Skeletal muscle satellite cell (primary cell): ENCODE measurements at regions not wholly inside any gene's neighbourhood (a gene's known extent, or its start where the extent isn't known, plus 50 kb on each side); places are given as distances from the start of the nearest gene placed in this dataset.

Experiments used
- H3K27me3 ChIP-seq: 2 replicates; pipeline ENCODE4 v1.7.0; 2013; ENCODE audit warnings: low read length; ENCODE audit not compliant: control insufficient read depth, insufficient read depth
- H3K36me3 ChIP-seq: 2 replicates; pipeline ENCODE4 v1.7.0; 2013; ENCODE audit warnings: mild to moderate bottlenecking, control low read depth, low read length; ENCODE audit not compliant: insufficient read depth
- H3K4me1 ChIP-seq: 2 replicates; pipeline ENCODE4 v1.7.0; 2013; ENCODE audit warnings: low read length; ENCODE audit not compliant: control insufficient read depth, insufficient read depth
- H3K4me2 ChIP-seq: 2 replicates; pipeline ENCODE4 v1.7.0; 2013; ENCODE audit warnings: mild to moderate bottlenecking, low read length
- H3K4me3 ChIP-seq: 2 replicates; pipeline ENCODE4 v1.7.0; 2013; ENCODE audit warnings: low read length
- H3K9ac ChIP-seq: 2 replicates; pipeline ENCODE4 v1.7.0; 2013; ENCODE audit warnings: mild to moderate bottlenecking, low read depth, low read length, moderate library complexity
- H3K9me3 ChIP-seq: replicated peaks from 2 replicates; pipeline ENCODE4 v1.7.0; 2013; ENCODE audit warnings: mild to moderate bottlenecking, control low read depth, low read length

DNA sequence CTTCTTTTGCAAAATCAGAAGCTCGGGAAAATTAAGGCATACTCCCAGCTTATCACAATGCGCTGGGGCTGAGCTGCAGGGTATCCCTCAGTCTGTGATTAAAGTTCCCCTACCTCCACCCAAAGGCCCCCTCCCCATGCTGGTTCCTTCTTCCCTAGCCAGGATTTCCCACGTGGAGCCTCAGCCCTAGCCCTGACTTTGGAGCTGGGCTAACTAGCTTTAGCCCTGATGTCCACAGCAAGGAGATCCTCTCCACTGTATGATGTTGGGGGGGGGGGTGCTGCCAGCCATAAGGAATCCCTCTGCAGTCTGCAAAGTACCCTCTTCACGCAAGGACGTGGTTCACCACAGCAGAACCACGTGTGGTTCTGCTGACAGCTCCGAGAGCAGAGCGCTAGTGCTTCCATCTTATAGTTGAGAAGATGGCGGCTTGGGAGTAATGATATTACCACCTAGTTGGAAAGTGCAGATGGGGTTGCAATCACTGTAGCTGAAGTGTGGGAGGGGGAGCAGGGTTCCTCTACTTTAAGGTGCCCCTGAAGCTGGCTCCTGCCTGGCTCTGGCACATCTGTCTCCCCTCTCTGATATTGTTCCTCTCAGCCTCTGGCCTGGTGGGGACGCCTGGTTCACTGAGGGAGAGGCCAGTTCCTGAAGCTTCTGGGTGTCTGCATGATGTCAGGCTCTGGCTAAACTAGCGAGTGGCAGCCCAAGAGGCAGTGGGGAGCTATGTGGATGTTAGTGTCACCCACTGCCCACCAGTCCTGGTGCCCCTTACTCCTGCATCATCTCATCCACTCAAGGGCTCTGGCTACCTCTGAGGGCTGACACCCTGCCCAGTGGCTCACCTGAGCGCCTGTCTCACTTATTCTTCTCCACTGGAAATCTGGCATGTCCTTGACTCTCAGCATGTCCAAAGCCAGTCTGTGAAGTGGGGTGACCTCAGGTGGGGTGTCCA lies 270.7 kb downstream of the RPS24 start:
- no peaks in the 10 kb centered on the region for H3K9me3 ChIP-seq
- H3K4me3 ChIP-seq: no peak overlapping the region
- H3K27me3 ChIP-seq: peaks cover 31% of the 10 kb centered on the region
- no peaks in the 10 kb centered on the region for H3K36me3 ChIP-seq
- H3K4me2 ChIP-seq: no peak overlapping the region
- H3K4me1 ChIP-seq: peaks cover 17% of the 10 kb centered on the region
- H3K9ac ChIP-seq: no peak overlapping the region

DNA sequence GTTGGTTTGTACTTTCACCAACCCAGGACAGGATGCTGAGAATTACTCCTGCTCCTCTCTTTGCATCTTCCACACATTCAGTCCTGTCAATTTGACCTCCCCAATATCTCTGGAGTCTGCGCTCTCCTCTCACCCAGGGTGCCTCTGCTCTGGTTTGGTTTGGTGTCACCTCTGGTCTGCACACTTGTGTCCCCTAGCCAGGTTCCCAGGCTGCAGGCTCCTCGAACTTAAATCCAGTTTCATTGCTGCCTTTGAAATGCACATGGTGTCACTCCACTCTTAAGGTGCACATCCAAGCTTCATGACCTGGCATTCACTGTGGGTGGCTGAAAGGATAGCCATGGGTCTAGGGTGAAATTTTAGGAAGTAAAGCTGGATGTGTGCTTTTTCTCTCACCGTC lies 271.6 kb downstream of the RPS24 start:
- Histone ChIP-seq H3K9me3 (no peaks in the 10 kb centered on the region), H3K9ac (no peak overlapping the region), H3K4me1 (peaks cover 17% of the 10 kb centered on the region), H3K27me3 (peaks cover 35% of the 10 kb centered on the region), H3K4me2 (no peak overlapping the region), H3K4me3 (no peak overlapping the region), H3K36me3 (no peaks in the 10 kb centered on the region)

DNA sequence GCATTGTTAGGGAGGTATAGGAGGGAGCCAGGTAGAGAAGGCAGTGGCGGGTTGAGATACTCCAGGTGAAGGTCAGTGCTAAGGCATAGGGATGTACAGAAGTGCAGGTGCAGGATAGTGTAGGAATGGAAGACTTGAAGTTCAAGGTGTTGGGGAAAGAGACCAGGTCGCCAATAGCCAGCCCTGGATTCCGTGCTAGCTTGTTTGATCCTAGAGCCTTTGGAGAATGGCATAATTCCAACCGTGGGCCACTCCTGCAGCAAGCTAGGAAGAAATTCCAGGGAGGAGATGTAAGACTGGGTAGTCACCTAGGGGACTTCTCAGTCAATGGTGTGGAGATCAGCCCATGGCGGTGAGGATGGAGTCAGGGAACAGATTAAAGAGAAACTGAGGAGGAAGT lies 272.7 kb downstream of the RPS24 start:
- Histone ChIP-seq H3K36me3 (no peaks in the 10 kb centered on the region), H3K4me1 (peaks cover 17% of the 10 kb centered on the region), H3K4me2 (no peak overlapping the region), H3K9me3 (no peaks in the 10 kb centered on the region), H3K9ac (no peak overlapping the region), H3K27me3 (peaks cover 35% of the 10 kb centered on the region), H3K4me3 (no peak overlapping the region)

DNA sequence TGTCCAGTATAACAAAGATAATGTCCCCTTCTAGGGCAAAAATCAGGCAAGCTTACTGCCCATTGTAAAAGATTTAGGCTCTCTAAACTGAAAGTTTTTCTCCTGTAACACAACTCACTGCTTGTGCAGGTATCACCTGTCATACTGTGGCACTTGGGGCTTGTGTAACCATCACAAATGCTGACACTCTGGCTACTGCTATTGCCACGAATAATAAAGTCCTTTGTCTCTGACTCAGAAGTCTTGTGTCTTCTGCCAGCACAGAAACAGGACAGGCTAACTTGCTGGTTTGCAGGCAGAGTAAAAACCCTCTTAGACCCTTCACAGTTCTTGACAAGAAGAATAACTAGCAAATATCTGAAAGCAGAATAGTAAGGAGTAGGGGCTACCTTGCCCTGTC lies 273.9 kb downstream of the RPS24 start:
- Histone ChIP-seq H3K4me2 (no peak overlapping the region), H3K4me3 (no peak overlapping the region), H3K36me3 (no peaks in the 10 kb centered on the region)

DNA sequence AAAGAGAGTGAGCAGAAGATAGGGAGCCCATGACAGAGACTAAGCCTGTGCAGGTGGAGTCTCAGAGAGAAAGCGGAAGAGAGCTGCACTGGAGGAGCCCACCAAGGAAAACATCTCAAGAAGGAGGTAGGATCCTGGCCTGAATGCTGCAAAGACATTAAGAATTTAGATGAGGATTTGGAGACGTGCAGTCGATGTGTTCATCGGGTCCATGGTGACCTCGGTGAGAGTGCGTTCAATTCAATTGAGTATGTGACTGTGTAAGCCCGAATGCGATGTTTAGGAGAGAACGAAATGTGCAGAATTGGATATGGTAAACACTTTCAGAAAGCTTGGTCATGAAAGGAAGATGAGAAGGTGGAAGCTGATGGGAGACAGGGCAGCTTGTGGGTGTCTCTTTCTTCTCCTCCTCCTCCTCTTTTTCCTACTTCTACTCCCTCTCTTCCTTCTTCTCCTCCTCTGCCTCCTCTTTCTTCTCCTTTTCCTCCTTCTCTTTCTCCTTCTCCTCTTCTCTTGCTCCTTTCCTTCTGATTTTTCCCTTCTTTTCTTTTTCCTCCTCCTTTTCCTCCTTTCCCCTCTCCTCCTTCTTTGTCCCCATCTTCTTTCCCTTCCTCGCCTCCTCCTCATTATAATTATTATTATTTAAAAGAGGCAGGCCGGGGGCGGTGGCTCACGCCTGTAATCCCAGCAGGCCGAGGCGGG lies 276.0 kb downstream of the RPS24 start:
- no peak overlapping the region for H3K9ac ChIP-seq
- no peak overlapping the region for H3K4me2 ChIP-seq
- H3K4me1 ChIP-seq: no peaks in the 10 kb centered on the region
- no peaks in the 10 kb centered on the region for H3K9me3 ChIP-seq
- no peaks in the 10 kb centered on the region for H3K36me3 ChIP-seq
- H3K4me3 ChIP-seq: no peak overlapping the region
- H3K27me3 ChIP-seq: peaks cover 35% of the 10 kb centered on the region

More for the DNA sequence above, 273.9 kb downstream of the RPS24 start:
- H3K27me3 ChIP-seq: peaks cover 35% of the 10 kb centered on the region
- H3K9ac ChIP-seq: no peak overlapping the region
- H3K4me1 ChIP-seq: peaks cover 9% of the 10 kb centered on the region
- H3K9me3 ChIP-seq: no peaks in the 10 kb centered on the region

DNA sequence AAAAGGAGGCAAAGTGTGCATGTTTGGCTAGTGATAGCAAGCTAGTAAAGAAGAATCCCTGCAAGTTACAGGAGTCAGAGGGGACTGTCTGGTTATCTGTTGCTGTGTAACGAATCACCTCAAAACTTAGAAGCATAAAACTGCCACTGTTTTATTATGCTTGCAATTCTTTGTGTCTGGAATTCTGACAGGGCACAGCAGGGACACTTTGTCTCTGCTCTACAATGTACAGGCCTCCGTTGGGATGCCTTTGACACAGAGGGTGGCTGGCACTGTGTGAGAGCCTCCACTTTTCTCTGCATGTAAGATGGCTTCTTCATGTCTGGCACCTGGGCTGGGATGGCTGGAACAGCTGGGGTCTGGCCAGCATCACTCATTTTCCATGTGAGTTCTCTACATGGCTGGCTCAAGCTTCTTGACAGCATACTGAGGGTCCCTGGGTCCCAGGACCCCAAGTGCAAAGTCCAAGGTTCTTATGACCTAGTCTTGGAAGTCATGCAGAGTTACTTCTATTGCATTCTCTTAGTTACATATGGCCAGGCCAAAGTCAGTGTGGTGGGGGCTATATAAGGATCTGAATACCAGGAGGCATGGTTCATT lies 276.9 kb downstream of the RPS24 start:
- Histone ChIP-seq H3K9ac (no peak overlapping the region), H3K27me3 (peaks cover 26% of the 10 kb centered on the region), H3K4me3 (no peak overlapping the region), H3K9me3 (no peaks in the 10 kb centered on the region), H3K36me3 (no peaks in the 10 kb centered on the region), H3K4me1 (no peaks in the 10 kb centered on the region), H3K4me2 (no peak overlapping the region)

DNA sequence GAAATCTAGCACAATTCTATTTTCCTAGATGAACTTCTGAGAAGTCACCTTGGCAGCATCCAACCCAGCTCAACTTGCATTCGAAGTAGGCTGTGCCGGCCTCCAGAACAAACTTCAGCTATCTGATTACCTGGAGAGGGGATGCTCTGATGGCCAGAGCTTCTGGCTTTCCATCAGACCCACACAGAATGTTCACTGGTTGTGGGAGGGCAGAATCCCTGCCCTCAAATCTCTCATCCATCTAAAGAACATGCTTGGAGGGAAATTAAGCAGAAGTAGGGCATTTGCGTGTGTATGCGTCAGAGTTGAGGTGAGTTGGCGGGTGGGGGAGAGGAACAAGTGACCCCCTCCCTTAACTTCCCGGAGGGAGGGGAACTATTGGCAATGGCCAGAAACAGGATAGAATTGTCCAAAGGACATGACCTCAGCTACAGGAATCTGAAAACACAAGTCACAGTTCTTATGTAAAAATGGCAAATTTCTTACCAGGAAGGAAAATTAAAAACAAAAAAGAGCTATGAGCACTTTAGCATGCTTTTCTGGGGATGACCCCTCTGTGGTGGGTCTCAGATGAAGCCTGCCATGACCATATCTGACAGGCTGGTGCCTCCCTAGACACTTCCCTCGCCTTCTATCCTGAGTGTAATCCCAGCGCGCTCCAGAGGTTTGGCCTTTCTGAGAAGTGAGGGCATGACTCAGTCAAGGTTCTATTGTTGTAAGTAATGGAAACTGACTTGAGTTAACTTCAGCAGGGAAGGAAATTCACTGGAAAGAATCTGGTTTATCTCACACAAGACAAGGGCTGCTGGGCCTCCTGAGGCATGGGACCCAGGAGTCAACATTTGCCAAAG lies 278.8 kb downstream of the RPS24 start:
- Histone ChIP-seq H3K4me2 (no peak overlapping the region), H3K4me1 (peaks cover 9% of the 10 kb centered on the region), H3K36me3 (no peaks in the 10 kb centered on the region), H3K9me3 (no peaks in the 10 kb centered on the region), H3K4me3 (no peak overlapping the region), H3K9ac (no peak overlapping the region), H3K27me3 (peaks cover 14% of the 10 kb centered on the region)

DNA sequence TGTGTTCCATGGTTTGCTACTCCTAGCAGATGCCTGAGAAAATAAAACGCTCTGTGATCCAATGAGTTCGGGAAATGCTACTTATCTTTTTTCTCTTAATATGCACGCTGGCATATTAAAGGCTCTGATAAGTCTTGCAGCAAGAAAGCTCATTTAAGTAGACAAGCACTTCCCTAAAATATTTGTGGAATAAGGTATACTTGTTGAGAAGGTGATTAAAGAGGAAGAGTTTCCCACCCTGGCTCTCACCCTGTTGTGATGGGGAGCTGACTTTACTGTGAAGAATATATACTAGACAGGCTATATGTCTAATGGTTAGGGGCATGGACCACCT lies 279.4 kb downstream of the RPS24 start:
- H3K9me3 ChIP-seq: no peaks in the 10 kb centered on the region
- H3K4me1 ChIP-seq: peaks cover 9% of the 10 kb centered on the region
- H3K9ac ChIP-seq: no peak overlapping the region
- peaks cover 14% of the 10 kb centered on the region for H3K27me3 ChIP-seq
- no peak overlapping the region for H3K4me3 ChIP-seq
- no peaks in the 10 kb centered on the region for H3K36me3 ChIP-seq
- no peak overlapping the region for H3K4me2 ChIP-seq

DNA sequence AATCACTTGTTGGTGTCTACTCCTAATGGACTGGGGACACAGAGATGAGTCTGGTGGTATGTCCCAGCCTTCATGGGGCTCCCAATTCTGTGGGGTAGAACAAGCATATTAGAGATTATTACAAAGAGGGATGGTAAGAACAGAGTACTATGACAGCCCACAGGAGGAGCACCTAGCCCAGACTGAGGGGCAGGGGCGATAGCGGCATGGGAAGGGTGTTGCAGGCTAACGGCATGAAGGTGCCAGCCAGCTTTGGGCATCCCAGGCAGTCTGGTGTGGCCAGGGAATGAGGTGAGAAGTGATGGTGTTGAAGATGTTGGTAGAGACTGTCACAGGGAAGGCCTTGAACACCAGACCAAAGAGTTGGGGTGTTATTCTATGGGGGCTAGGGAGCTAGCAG lies 280.0 kb downstream of the RPS24 start:
- H3K27me3 ChIP-seq: peaks cover 14% of the 10 kb centered on the region
- H3K4me3 ChIP-seq: no peak overlapping the region

DNA sequence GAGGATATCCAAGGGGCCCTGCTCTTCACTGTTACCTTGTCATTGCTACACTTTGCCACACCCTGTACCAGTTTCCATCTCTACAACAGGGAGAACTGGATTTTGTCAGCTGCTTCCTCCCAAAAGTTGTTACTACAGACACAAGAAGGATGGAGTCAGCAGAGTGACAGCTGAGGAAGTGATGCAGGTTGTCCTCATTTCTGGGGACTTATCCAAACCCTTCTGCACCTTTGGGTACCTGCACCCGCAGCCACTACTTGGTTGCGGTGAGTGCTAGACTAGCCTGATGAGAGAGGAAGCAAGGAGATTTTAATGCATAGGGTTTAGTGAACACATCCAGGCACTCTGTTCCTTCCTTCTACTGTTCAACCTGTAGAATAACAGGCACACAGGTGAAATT lies 281.0 kb downstream of the RPS24 start:
- no peak overlapping the region for H3K9ac ChIP-seq
- H3K27me3 ChIP-seq: peaks cover 5% of the 10 kb centered on the region
- no peak overlapping the region for H3K4me2 ChIP-seq
- H3K4me1 ChIP-seq: peaks cover 9% of the 10 kb centered on the region
- no peak overlapping the region for H3K4me3 ChIP-seq
- H3K9me3 ChIP-seq: no peaks in the 10 kb centered on the region
- no peaks in the 10 kb centered on the region for H3K36me3 ChIP-seq

More for the DNA sequence above, 280.0 kb downstream of the RPS24 start:
- H3K9me3 ChIP-seq: no peaks in the 10 kb centered on the region
- no peaks in the 10 kb centered on the region for H3K36me3 ChIP-seq
- H3K9ac ChIP-seq: no peak overlapping the region
- peaks cover 9% of the 10 kb centered on the region for H3K4me1 ChIP-seq
- no peak overlapping the region for H3K4me2 ChIP-seq

DNA sequence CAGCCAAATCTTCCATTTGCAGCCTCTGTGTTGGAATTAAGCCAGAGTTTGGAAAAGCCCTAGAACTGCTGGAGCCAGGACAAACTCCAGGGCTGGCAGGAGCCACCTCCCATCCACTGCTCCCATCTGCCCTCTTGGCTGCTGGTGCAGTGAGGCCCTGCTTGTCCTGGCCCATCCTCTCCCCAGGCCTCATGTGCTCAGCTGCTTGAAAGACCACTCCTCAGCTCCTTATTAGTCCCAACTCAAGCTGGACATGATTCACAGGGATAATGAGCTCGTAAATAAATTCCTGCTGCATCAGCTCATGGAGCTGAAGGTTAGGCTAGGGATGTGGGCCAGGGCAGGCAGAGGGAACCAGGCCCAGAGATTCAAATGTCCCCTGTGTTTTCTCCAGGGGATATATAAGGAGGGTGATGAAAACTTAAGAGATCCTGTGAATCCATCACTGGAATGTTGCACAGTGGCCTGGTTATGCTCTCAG lies 282.8 kb downstream of the RPS24 start:
- H3K4me2 ChIP-seq: no peak overlapping the region
- H3K27me3 ChIP-seq: peaks cover 15% of the 10 kb centered on the region
- no peaks in the 10 kb centered on the region for H3K36me3 ChIP-seq
- no peak overlapping the region for H3K4me3 ChIP-seq
- peaks cover 9% of the 10 kb centered on the region for H3K4me1 ChIP-seq
- no peak overlapping the region for H3K9ac ChIP-seq
- no peaks in the 10 kb centered on the region for H3K9me3 ChIP-seq
